Choroid plexus epithelial cell (primary cell): ENCODE measurements at regions not wholly inside any gene's neighbourhood (a gene's known extent, or its start where the extent isn't known, plus 50 kb on each side); places are given as distances from the start of the nearest gene placed in this dataset.
"Not testable (repeated sequence)": the region's sequence is repeated elsewhere in the genome, so short reads cannot be mapped to it uniquely, and the experiment has no call there.

Source experiments
- DNase-seq: peaks from one replicate; pipeline ENCODE4 v3.0.0-alpha.2; 2010; ENCODE audit warnings: low read depth
- H3K4me3 ChIP-seq: 2 replicates; pipeline ENCODE4 v1.5.1; 2011; ENCODE audit warnings: low read depth, mild to moderate bottlenecking, control low read depth, low read length, moderate library complexity
- TF ChIP-seq, protein P1 (sequence below): conservative IDR thresholded peaks from 2 replicates; pipeline ENCODE4 v1.5.1; 2011; ENCODE audit warnings: low read depth, mild to moderate bottlenecking, control low read depth, inconsistent platforms, low read length, moderate library complexity

DNA sequence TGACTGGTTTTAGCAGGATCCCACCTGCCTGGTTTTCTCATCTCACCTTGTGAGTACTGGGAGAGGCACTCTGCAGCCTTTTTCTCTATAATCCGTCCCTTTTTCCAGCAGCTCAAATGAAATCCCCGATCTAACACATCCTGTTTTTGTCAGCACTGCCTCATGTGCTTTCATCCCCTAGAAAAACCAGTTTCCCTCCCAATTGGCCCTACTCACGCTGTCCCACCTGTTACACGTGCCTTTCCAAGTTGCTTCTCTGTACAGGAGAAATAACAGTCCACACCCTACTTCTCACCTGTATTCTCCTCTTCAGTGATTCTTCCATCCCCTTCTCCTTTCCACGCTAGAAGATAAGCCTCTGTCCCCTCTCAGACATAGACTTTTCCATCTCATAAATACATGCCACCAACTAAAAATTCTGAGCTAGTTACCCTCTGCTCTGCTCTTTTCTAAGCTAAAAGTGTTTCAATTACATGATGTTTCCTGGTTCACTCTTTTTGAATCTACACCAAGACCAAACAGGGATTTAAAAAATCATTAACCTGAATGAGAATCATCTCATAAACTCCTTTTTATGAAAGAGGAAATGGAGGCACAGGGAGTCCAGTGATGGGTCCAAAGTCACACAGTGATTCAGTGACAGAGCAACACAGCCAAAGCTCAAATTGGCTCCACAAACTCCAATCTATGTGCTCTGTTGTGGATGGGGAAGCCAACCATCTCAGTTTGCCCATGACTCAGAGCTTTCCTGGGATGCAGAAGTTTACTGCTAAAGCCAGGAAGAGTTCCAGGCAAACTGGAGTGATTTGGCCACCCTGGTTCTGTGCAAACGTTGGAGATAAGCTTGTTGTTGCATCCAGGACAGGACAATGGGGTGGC lies 240.0 kb upstream of the TMEM132C start:
- no peak overlapping the region for H3K4me3 ChIP-seq
- TF ChIP-seq, protein P1, sequence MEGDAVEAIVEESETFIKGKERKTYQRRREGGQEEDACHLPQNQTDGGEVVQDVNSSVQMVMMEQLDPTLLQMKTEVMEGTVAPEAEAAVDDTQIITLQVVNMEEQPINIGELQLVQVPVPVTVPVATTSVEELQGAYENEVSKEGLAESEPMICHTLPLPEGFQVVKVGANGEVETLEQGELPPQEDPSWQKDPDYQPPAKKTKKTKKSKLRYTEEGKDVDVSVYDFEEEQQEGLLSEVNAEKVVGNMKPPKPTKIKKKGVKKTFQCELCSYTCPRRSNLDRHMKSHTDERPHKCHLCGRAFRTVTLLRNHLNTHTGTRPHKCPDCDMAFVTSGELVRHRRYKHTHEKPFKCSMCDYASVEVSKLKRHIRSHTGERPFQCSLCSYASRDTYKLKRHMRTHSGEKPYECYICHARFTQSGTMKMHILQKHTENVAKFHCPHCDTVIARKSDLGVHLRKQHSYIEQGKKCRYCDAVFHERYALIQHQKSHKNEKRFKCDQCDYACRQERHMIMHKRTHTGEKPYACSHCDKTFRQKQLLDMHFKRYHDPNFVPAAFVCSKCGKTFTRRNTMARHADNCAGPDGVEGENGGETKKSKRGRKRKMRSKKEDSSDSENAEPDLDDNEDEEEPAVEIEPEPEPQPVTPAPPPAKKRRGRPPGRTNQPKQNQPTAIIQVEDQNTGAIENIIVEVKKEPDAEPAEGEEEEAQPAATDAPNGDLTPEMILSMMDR, result no peak
- DNase-seq, result no peak

DNA sequence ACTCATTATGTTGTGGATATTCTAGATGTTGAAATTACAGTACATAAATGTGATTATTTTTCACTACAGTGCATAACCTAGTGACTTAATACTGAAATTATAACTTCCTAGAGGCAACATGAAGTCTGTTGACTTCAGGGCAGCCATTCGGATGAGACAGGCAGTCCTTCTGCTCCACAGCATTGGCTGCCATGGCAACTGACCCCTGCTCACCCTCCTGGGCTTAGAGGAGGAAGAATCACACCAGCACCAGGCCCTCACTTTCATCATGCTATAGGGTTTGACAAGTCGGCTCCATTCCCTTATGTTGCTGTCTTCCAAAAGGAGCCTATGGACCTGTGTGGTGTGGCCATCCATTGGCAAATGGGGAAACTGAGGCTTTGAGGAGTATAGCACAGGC lies 233.5 kb upstream of the TMEM132C start:
- TF ChIP-seq, protein P1, result no peak
- DNase-seq, result no peak
- no peak overlapping the region for H3K4me3 ChIP-seq

DNA sequence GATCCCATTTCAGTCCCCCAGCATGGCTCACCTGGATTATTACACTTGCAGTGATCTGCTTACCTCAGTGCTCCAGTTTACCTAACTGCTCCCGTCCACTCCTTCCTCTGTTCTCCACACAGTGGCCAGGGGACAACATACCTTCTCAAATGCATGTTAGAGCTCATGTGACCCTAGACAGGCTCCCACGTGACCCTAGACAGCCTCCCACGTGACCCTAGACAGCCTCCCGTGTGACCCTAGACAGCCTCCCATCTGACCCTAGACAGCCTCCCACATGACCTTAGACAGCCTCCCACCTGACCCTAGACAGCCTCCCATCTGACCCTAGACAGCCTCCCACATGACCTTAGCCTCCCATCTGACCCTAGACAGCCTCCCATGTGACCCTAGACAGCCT lies 226.0 kb upstream of the TMEM132C start:
- no peak for DNase-seq
- no peak overlapping the region for H3K4me3 ChIP-seq
- TF ChIP-seq, protein P1, result no peak

DNA sequence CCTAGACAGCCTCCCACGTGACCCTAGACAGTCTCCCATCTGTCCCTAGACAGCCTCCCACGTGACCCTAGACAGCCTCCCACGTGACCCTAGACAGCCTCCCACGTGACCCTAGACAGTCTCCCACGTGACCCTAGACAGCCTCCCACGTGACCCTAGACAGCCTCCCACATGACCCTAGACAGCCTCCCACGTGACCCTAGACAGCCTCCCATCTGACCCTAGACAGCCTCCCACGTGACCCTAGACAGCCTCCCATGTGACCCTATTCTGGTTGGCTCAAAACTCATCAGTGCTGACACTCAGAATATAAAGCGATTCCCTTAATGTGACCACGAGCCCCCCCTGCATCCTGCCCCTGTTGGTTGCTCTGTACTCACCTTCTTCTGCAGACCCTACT lies 224.7 kb upstream of the TMEM132C start:
- DNase-seq, H3K4me3 ChIP-seq: not testable (repeated sequence)

DNA sequence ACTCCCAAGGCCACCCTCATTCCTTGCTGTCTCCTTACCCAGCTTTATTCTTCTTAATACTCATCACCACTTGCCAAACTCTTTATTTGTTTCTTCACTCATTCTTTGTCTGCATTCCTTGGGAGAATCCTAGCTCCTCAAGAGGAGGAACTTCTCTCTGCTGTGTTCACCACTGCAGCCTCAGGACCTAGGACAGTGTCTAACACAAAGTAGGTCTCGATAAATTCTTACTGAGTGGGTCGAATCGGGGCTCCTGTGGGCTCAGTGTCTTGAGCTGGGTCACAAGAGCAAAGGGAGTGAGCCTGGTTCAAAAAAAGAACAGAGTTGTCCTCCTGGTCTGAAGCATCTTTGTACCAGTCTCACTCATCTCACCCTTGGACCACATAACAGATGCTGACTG lies 224.1 kb upstream of the TMEM132C start:
- TF ChIP-seq, protein P1, result no peak
- no peak overlapping the region for H3K4me3 ChIP-seq
- no peak for DNase-seq

DNA sequence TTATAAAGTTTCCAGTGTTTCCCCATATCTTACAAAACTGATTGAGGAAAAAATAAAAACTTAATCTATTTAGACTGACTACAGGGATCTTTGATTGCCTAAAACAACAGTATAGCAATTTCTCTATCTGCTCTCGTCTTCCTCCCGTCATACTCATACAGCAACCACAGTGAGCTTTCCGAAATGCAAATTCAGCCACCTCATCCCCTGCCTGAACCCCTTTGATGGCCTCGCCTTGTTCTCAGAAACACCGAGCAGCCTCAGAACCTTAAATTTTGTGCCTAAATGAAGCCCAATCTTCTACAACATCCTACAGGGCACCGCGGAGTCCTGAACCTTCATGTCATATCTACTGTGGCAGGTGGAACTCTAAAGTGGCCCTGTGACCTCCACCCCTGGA lies 223.7 kb upstream of the TMEM132C start:
- H3K4me3 ChIP-seq, result no peak overlapping the region
- DNase-seq, result no peak
- TF ChIP-seq, protein P1, result no peak

DNA sequence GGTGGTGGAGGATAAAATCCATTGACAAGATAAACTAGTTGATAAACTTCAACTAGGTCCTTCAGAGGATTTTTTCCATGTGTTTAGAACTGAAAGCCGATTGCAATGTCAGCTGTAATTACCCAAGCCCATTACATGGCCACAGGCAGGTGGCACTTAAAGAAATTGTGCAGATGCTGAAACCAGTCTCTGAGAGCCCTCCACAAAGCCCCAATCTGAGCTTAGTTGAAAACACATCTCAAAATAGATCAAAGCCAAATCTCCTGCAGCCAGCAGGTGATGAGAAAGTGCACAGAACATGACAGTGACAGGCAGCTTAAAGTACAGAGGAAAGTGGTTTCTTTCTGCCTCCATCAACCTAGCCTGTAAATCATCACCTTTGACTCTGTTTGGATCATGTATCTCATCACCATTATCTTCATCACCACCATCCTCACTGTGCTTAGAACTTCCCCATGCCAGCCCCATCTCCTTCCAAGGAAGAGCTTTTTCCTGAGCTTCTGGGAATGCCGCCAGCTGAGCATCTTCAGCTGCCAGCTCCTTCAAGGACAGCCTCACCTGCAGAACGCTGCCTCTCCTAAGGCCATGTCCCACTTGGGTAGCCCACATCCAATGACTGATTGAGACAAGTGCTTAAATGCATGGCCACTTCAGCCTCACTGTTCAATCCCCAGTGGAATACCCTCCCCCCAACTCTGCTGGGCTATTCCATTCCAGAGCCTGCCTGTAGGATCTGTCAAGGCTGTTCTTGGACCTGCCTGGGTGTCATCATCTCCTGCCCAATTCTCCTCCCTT lies 219.5 kb upstream of the TMEM132C start:
- TF ChIP-seq, protein P1, result no peak

More for the DNA sequence above, 219.5 kb upstream of the TMEM132C start:
- no peak for DNase-seq
- no peak overlapping the region for H3K4me3 ChIP-seq
